ENCODE measurements at regions not wholly inside any gene's neighbourhood (a gene's known extent, or its start where the extent isn't known, plus 50 kb on each side); places are given as distances from the start of the nearest gene placed in this dataset.

GRCh38 chr5:38638656-38639055, 82.2 kb upstream of the LIFR start:
- H3K9ac ChIP-seq (replicated peaks; ENCODE audit: extremely low read depth, insufficient read depth, low read length) = no peak overlapping the region
- dilution Hi-C loops (cut with MboI; ENCODE audit: extremely low pct_ligation_motif_present, low sequenced_read_pairs) = no loop called here
- DNase-seq (ENCODE audit: low read depth, low spot score) = no peak
- no peaks in the 10 kb centered on the region for H3K9me3 ChIP-seq (replicated peaks; ENCODE audit: control insufficient read depth, insufficient read depth, low read length)
- no peaks in the 10 kb centered on the region for H3K36me3 ChIP-seq (ENCODE audit: control insufficient read depth in 2 of 2, extremely low read depth in 1 of 2, insufficient read depth in 2 of 2, low read length in 2 of 2)
- no peak for FAIRE-seq
- POLR2A ChIA-PET = no interaction called here
- H2AFZ ChIP-seq (ENCODE audit: low read depth, low read length) = no peak overlapping the region
- TF ChIP-seq JUN (IDR thresholded peaks at IDR 0.05; ENCODE audit: borderline replicate concordance, insufficient read depth, insufficient read length, low read depth) (no peak), EZH2 (IDR thresholded peaks at IDR 0.05; ENCODE audit: borderline replicate concordance, low read depth, low read length, severe bottlenecking) (no peak), MAX (IDR thresholded peaks at IDR 0.05; ENCODE audit: insufficient read depth, insufficient read length) (no peak), FOS (IDR thresholded peaks at IDR 0.05; ENCODE audit: borderline replicate concordance, insufficient read depth, low read length) (no peak), GATA2 (IDR thresholded peaks at IDR 0.05; ENCODE audit: insufficient read depth, insufficient read length, low read depth, low read length) (no peak), MYC (IDR thresholded peaks at IDR 0.05; ENCODE audit: low read depth, low read length) (no peak), POLR2A (IDR thresholded peaks at IDR 0.05; ENCODE audit: low read depth, low read length) (no peak), CTCF (IDR thresholded peaks at IDR 0.05; ENCODE audit: extremely low read depth in 1 of 2, insufficient read depth in 1 of 2, low read depth in 1 of 2, low read length in 2 of 2) (no peak), POLR2AphosphoS5 (IDR thresholded peaks at IDR 0.05; ENCODE audit: insufficient read depth, low read depth, low read length) (no peak)
- no TSS peak for BruUV-seq (replicated peaks)
- H3K4me3 ChIP-seq (replicated peaks in 1 of 3; ENCODE audit: insufficient read depth in 1 of 3, low read depth in 1 of 3, low read length in 3 of 3) = no peak overlapping the region
- peaks cover 15% of the 10 kb centered on the region in 2 experiments for H3K27me3 ChIP-seq (ENCODE audit: control insufficient read depth in 2 of 2, insufficient read depth in 2 of 2, low read length in 2 of 2)
- no peak overlapping the region for H3K4me2 ChIP-seq (ENCODE audit: insufficient read depth, low read length)
- intact Hi-C loops (cut with micrococcal nuclease) = no loop called here
- H4K20me1 ChIP-seq (replicated peaks; ENCODE audit: control insufficient read depth, extremely low read depth, insufficient read depth, low read length) = no peaks in the 10 kb centered on the region
- H3K79me2 ChIP-seq (ENCODE audit: control insufficient read depth, insufficient read depth, low read length) = no peaks in the 10 kb centered on the region
- no peaks in the 10 kb centered on the region for H3K9me1 ChIP-seq (replicated peaks; ENCODE audit: control insufficient read depth, extremely low read depth, insufficient read depth, low read length)
- H3K4me1 ChIP-seq (ENCODE audit: control insufficient read depth, extremely low read depth, insufficient read depth, low read length) = no peaks in the 10 kb centered on the region
- H3K27ac ChIP-seq (ENCODE audit: insufficient read depth, low read depth, low read length) = no peak overlapping the region
- CTCF ChIA-PET = no interaction called here
